ENCODE measurements at regions not wholly inside any gene's neighbourhood (a gene's known extent, or its start where the extent isn't known, plus 50 kb on each side); places are given as distances from the start of the nearest gene placed in this dataset.
"Not testable (repeated sequence)": the region's sequence is repeated elsewhere in the genome, so short reads cannot be mapped to it uniquely, and the experiment has no call there.

DNA sequence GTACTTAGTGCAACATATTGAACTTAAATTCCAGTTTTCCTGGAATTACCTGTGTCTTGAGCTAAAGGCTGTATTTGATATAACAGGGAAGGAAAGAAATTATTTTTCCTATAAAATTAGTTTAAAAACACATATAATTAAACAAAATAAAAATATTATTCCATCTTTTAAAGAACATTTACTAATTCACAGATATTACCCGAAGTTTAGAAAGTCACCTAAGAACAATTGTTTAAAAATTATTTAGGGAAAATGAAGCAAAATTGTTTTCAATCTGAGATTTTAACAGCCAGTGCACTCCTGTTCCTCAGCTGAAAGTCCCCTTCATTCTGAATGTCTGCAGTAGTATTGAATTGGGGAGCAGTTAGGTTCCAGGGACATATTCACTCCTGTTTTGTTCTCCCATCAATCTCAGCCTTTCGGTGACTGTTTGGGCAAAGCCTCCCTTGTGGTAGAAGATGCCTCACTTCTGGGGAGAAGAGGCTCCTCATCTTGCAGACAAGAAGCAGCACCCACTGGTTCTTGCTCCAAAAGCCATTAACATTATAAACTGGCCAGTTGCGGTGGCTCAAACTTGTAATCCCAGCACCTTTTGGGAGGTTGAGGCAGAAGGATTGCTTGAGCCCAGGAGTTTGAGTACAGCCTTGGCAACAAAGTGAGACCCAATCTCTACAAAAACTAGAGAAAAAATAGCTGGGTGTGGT, 1516.4 kb upstream of the TPTE start:
- not testable (repeated sequence) for TF ChIP-seq EZH2 (IDR thresholded peaks at IDR 0.05; ENCODE audit: borderline replicate concordance, insufficient read depth, low read depth, low read length, poor library complexity, severe bottlenecking)
- TF ChIP-seq, protein P1, sequence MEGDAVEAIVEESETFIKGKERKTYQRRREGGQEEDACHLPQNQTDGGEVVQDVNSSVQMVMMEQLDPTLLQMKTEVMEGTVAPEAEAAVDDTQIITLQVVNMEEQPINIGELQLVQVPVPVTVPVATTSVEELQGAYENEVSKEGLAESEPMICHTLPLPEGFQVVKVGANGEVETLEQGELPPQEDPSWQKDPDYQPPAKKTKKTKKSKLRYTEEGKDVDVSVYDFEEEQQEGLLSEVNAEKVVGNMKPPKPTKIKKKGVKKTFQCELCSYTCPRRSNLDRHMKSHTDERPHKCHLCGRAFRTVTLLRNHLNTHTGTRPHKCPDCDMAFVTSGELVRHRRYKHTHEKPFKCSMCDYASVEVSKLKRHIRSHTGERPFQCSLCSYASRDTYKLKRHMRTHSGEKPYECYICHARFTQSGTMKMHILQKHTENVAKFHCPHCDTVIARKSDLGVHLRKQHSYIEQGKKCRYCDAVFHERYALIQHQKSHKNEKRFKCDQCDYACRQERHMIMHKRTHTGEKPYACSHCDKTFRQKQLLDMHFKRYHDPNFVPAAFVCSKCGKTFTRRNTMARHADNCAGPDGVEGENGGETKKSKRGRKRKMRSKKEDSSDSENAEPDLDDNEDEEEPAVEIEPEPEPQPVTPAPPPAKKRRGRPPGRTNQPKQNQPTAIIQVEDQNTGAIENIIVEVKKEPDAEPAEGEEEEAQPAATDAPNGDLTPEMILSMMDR (IDR thresholded peaks at IDR 0.05): not testable (repeated sequence)
